KG1 (cell line): ENCODE measurements at regions not wholly inside any gene's neighbourhood (a gene's known extent, or its start where the extent isn't known, plus 50 kb on each side); places are given as distances from the start of the nearest gene placed in this dataset.
"Not testable (repeated sequence)": the region's sequence is repeated elsewhere in the genome, so short reads cannot be mapped to it uniquely, and the experiment has no call there.

Experiments used
- DNase-seq: peaks from one replicate; lab custom pipeline; 2025; lab: John Stamatoyannopoulos, UW

GRCh38 chr4:33470805-33471204 is 2750.6 kb downstream of the PCDH7 start:
- no peak for DNase-seq

- no peak for DNase-seq
These were observed 2757.5 kb downstream of the PCDH7 start for GRCh38 chr4:33477715-33478114.

GRCh38 chr4:33482773-33483172 is 2761.5 kb downstream of the ARAP2 start:
- DNase-seq = no peak

DNA sequence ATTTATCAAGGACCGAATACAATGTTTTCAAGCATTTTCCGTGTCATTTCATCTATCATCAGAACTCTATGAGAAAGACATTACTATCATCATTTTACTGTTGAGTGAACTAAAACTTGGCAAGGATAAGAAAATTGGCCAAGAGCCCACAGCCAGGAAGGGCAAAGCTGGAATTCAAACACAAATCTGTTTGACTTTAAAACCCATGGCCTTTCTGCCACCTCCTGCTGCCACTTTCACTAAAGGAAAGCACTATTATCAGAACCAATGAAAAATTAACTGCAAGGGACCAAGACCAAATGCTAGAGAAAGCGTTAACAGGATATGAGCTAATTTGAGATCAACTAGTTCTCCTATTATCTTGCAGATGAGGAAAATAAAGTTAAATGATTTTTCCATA is 2759.2 kb downstream of the ARAP2 start:
- no peak for DNase-seq

- no peak for DNase-seq
These were observed 2751.1 kb downstream of the ARAP2 start for GRCh38 chr4:33493231-33493630.

GRCh38 chr4:33494150-33494549 is 2750.2 kb downstream of the ARAP2 start:
- DNase-seq = no peak

DNA sequence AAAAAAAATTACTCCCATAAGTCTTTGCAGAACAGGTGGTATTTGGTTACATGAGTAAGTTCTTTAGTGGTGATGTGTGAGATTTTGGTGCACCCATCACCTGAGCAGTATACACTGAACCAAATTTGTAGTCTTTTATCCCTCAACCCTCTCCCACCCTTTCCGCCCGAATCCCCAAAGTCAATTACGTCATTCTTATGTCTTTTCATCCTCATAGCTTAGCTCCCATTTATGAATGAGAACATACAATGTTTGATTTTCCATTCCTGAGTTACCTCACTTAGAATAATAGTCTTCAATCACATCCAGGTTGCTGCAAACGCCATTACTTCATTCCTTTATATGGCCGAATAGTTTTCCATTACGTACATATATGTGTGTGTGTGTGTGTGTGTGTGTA is 2742.7 kb downstream of the ARAP2 start:
- DNase-seq = not testable (repeated sequence)

GRCh38 chr4:33512397-33512796 is 2731.9 kb downstream of the ARAP2 start:
- DNase-seq = no peak

- no peak for DNase-seq
These were observed 2725.5 kb downstream of the ARAP2 start for GRCh38 chr4:33518856-33519255.

DNA sequence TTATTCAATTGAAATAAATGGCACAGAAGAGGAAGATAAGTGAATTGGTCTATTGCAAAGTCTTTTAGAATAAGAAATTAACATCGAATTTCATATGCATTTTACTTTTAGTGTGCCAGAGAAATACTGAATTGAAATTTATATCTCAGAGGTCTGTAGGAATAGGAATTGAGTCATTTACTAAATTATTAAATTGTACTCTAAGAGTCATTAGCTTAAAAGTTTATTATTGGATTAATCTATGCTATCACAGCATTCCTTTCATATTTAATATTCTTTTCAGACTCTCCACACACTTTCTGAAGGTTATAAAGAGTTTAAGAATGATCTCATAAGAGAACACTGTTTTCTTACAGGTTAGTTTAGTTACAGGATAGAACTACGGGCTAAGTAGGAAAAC is 2711.5 kb downstream of the ARAP2 start:
- no peak for DNase-seq

GRCh38 chr4:33536898-33537297 is 2707.4 kb downstream of the ARAP2 start:
- DNase-seq = no peak

GRCh38 chr4:33537527-33537926 is 2706.8 kb downstream of the ARAP2 start:
- no peak for DNase-seq

GRCh38 chr4:33543941-33544450 is 2700.3 kb downstream of the ARAP2 start:
- DNase-seq = no peak

GRCh38 chr4:33551244-33551643 is 2693.1 kb downstream of the ARAP2 start:
- DNase-seq = no peak

GRCh38 chr4:33561259-33561658 is 2683.1 kb downstream of the ARAP2 start:
- DNase-seq = no peak

GRCh38 chr4:33566649-33567048 is 2677.7 kb downstream of the ARAP2 start:
- no peak for DNase-seq

GRCh38 chr4:33577791-33578190 is 2666.5 kb downstream of the ARAP2 start:
- DNase-seq = no peak

DNA sequence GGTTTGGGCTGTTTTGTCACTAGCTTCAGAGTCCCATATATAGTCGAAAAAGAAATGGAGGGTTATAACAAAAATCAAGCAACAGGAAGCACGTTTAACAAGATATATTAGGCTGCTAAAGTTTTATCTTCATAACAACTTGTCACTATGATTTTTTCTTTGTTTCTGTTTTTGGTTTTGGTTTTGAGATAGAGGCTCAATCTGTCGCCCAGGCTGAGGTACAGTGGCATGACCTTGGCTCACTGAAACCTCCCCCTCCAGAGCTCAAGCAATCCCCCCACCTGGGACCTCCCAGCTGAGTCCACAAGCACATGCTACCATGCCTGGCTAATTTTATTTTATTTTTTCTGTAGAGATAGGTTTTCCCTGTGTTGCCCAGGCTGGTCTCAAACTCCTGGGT is 2664.4 kb downstream of the ARAP2 start:
- no peak for DNase-seq

- no peak for DNase-seq
These were observed 2651.6 kb downstream of the ARAP2 start for GRCh38 chr4:33592701-33593100.

- DNase-seq = no peak
These were observed 2637.4 kb downstream of the ARAP2 start for GRCh38 chr4:33606951-33607350.

DNA sequence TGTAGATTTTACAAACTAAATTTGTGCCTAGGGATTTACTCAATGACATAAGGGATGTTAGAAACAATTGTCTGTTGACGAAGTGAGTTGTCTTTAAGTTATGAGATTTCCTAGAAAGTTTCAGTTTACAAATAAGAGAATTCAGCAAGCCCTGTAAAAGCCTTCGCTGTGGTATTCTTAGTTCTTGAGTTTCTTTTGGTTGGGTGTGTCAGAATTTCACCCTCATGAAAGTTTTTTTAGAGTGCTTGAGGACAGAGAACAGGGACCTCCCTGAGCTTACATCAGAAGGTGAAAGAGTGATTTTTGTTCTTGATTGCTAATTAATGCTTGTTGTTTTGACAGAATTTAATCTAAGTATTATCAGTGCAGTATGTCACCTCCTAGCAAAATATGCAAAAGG is 2628.2 kb downstream of the ARAP2 start:
- DNase-seq = no peak

- DNase-seq = no peak
These were observed 2618.6 kb downstream of the ARAP2 start for GRCh38 chr4:33625748-33626147.

- no peak for DNase-seq
These were observed 2618.1 kb downstream of the ARAP2 start for GRCh38 chr4:33626221-33626620.

- no peak for DNase-seq
These were observed 2616.0 kb downstream of the ARAP2 start for GRCh38 chr4:33628296-33628695.

- DNase-seq = no peak
These were observed 2595.3 kb downstream of the ARAP2 start for GRCh38 chr4:33649015-33649414.
